ENCODE measurements at regions not wholly inside any gene's neighbourhood (a gene's known extent, or its start where the extent isn't known, plus 50 kb on each side); places are given as distances from the start of the nearest gene placed in this dataset.

GRCh38 chr22:44554411-44554810 lies 56.4 kb upstream of the RTL6 start:
- no peak for DNase-seq (ENCODE audit: low spot score)

- no peak for DNase-seq (ENCODE audit: low spot score)
These were observed 52.9 kb upstream of the RTL6 start for GRCh38 chr22:44550711-44551491.

GRCh38 chr22:44549701-44550100 lies 51.7 kb upstream of the RTL6 start:
- DNase-seq (ENCODE audit: low spot score), result no peak

- DNase-seq (ENCODE audit: low spot score), result no peak
These were observed 50.9 kb upstream of the RTL6 start for GRCh38 chr22:44548981-44549380.
